DMS53 treated with DMSO at 0.1 percent for 48 hours (cell line): ENCODE measurements at regions not wholly inside any gene's neighbourhood (a gene's known extent, or its start where the extent isn't known, plus 50 kb on each side); places are given as distances from the start of the nearest gene placed in this dataset.
"Not testable (repeated sequence)": the region's sequence is repeated elsewhere in the genome, so short reads cannot be mapped to it uniquely, and the experiment has no call there.

Source experiments
- DNase-seq: peaks from one replicate; lab custom pipeline; 2025; ENCODE audit not compliant: unreplicated experiment; lab: John Stamatoyannopoulos, UW

DNA sequence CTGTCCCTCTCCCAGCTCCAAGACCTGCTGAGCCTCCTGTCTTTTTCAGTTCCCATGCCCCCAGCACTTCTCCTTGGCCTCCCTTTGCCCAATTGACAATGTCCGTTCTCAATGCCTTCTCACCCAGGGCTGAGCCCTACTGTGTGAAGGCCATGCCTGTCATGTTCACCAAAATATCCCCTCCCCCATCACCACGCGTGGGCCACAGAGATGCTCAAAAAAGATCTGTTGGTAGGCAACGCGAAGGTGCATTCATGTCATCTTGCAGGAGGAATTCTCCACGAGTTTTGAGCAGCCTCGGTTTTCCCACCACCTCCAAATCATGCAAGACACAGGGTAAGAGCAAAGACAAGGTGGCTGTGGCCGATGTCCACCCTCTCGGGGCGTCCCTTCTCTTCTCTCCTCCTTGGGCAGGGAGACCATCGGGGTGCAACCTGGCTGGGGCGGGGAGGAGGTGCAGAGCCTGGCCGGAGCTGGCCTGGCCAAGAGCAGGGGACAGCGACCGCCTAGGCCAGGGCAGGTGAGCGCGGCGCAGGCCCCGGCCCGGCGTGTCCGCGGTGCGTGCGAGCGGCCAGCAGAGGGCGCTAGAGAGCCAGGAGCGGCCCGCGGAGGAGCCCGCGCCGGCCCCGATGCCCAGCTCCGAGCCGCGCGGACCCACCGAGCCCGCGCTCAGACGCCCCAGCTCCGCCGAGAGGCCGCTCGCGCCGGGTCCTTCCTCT lies 56.3 kb upstream of the KRTAP5-11 start:
- peak; percentile 76 for DNase-seq

DNA sequence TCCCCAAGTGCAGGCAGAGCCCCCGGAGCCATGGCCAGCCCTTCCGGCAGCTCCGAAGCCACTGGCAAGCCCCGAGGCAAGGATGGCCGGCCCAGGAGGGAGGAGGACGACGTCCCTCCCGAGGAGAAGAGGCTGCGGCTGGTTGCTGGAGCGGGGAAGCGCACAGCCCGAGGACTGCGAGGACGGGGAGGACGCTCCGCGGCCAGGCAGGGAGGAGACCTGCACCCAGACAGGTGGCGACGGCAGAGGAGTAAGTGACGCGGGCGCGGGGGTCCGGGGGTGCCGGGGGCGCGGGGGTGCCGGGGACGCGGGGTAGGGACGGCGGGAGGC lies 56.8 kb upstream of the KRTAP5-11 start:
- DNase-seq: peak; percentile 42

DNA sequence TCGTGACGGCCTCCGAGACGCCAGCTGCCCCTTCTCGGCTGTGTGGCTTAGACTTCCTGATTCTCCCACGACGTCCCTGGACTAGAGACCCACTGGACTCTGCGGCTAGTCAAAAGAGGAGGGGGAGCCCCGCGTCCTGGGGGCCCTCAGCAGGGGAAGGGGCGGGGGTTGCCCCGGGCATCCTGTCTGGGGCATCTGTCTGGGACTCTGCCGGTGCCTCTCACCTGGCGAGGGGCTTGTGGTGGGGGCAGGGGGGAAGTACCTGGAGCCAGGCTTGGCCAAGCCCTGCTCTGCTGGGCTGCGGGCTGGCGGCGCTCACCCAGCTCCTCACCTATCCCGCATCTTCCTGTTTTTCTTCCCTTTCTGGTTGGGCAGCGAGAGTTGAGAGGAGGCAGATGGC lies 57.2 kb upstream of the KRTAP5-11 start:
- DNase-seq: not testable (repeated sequence)

DNA sequence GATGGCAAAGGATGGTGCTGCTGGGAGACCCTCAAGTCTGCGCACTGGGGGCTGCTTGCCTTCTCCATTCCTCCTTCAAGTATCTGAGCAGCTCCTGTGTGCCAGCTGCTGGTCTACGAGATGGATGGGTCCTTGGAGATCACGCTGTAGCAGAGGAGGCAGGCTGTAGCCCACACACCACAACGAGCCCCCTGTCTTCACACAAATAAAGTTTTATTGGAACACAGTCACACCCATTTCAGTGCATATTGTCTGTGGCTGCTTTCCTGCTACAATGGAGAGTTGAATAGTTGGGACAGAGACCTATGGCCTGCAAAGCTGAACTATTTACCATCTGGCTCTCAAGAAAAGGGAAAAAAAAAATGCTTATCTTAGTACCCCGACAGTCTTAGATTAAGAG lies 64.4 kb upstream of the KRTAP5-11 start:
- DNase-seq: not testable (repeated sequence)

DNA sequence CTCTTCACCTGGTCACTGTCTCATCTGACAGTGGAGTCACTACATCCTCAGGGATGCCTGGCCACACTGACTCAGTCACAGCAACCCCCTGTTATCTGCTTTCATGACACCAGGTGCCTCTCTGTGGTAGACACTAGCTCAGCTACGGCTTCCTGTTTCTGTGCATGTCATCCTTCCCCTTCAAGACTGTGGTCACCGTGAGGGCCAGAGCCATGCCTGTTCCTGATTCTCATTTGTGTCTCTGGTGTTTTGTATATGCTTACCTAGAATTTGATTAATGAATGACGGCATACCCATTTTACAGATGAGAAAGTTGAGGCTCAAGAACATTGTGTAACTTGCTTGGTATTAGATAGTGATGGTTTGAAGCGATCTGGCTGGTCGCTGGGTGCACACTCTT lies 70.3 kb upstream of the KRTAP5-11 start:
- DNase-seq: not testable (repeated sequence)

DNA sequence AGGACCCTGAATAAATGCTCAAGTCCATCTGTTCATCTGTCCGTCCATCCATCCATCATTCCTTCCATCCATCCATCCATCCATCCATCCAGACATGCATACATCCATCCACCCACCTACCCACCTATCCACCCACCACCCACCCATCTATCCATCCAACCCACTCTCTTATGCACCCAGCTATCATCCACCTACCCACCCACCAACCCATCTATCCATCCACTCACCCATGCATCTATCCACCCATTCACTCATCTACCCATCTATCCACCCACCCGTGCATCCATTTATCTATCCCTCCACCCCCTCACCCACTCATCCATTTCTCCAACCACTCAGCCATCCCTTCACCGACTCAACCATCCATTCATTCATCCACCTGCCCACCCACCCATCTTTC lies 71.7 kb upstream of the KRTAP5-11 start:
- DNase-seq: not testable (repeated sequence)

DNA sequence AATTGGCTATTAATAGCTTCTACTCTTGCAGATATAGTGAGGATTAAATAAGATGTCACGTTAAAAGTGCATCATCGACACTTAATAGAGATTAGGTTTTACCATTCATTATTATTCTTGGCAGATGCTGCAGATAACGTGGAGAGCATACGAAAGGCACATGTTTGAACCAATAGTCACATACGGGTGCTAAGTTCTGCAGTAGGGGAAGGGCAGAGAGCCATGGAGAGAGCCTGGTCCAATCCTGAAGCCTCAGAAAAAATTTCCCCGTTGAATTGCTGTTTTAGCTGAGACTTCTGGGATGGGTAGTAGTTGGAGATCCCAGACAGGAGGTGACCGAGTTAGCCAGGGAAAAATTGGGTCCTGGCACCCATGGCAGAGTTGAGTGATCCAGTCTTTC lies 72.4 kb upstream of the KRTAP5-11 start:
- not testable (repeated sequence) for DNase-seq

DNA sequence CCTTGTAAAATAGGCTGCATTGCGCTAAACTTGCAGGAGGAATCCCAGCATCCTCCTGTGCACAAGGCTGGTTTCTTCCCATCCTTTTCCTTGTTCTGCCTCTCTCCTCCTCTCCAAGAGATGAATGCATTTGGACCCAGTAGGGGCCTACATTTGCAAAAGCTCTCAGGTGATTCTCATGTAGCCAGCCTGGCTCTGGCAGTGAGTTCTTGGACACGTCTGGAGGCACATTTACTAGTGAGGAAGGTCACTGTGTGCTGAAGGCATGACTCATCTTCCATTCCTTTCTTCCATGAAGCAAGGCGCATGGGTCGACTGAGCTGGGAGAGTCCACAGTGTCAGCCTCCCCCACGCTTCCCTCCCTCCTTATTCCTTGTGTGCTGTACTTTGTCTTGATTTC lies 73.8 kb upstream of the KRTAP5-11 start:
- peak; percentile 2 for DNase-seq

DNA sequence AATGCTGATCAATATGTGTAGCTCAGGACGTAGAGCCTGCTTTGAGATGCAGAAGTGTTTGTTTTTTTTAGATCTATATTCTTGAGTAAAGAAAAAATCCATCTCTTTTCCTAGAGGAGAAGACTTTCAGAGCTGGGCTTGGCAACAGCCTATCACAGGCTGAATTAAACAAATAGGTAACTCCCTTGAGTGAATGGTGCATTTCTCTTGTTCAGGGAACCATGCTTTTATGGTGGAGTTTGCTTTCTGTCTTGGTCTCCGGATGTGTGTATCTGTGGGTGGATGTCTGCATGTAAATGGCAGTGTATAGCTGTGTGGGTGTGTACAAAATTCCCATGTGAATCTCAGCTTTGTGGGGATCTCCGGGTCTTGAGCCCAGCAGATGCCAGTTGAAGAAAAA lies 82.3 kb upstream of the KRTAP5-11 start:
- DNase-seq: not testable (repeated sequence)

DNA sequence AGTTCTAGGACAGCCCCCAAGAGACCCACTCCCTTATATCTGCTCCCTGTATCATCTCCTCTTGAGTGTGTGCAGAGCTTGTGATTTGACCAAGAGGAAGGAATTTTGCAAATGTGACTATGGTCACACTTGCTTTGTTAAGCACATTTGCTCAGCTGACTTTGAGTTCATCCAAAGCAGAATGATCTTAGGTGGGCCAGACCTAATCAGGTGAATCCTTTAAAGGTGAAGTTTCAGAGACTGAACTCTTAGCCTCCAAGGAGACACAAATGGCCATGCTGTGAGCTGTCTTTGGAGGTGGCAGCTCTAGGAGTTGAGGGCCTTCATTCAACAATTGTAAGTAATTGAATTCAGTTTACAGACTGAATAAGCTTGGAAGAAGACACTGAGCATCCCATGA lies 115.4 kb upstream of the KRTAP5-11 start:
- not testable (repeated sequence) for DNase-seq

DNA sequence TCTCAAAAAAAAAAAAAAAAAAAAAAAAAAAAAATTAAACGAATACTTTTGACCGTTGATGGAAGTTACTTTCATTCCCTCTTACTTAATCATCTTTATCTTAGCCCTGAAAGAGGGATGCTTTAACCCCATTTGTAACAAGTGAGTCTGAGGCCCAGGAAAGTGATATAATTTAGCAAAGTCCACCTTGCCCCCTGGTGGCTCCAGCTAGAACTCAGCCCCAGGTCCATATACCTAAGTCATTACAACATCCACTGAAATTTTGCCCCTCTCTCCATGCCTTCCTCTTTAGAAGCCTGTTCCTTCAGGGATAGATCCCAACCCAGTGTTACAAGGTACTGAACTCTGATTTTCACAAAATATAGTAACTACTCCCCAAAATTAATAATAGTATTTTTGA lies 116.3 kb upstream of the KRTAP5-11 start:
- DNase-seq: not testable (repeated sequence)

DNA sequence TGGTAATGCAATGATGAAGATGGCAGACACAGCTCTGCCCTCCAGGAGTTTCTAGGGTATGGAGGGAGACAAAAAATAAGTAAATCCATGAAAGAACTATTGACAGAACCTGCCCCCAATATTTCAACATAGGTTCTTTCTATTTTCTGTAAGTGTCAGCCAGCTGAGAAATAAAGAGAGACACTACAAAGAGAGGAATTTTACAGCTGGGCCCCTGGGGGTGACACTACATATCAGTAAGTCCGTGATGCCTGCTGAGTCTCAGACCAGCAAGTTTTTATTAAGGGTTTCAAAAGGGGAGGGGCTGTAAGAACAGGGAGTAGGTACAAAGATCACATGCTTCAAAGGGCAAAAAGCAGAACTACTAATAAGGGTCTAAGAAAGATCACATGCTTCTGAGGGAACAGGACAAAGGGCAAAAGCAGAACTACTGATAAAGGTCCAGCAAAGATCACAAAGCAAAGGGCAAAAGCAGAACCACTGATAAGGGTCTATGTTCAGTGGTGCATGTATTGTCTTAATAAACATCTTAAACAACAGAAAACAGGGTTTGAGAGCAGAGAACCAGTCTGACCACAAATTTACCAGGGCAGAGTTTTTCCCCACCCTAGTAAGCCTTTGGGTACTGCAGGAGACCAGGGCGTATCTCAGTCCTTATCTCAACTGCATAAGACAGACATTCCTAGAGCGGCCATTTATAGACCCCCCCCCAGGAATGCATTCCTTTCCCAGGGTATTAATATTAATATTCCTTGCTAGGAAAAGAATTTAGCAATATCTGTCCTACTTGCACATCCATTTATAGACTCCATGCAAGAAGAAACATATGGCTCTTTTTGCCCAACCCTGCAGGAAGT lies 119.0 kb upstream of the KRTAP5-11 start:
- not testable (repeated sequence) for DNase-seq

DNA sequence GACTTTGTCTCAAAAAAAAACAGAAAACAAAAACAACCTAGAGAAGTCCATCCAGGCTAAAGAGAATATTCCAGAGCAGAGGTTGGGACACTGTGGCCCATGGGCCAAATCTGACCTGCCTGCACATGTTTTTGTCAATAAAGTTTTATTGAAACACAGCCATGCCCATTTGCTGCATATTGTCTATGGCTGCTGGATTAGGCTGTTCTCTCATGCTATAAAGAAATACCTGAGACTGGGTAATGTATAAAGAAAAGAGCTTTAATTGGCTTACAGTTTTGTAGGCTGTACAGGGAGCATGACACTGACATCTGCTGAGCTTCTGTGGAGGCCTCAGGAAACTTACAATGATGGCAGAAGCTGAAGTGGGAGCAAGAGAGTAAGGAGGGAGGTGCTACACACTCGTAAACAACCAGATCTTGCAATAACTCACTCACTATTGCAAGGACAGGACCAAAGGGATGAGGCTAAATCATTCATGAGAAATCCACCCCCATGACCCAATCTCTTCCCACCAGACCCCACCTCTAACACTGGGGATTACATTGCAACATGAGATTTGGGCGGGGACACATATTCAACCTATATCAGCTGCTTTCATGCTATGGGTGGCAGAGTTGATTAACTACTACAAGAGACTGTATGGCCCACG lies 122.5 kb upstream of the KRTAP5-11 start:
- DNase-seq: not testable (repeated sequence)

DNA sequence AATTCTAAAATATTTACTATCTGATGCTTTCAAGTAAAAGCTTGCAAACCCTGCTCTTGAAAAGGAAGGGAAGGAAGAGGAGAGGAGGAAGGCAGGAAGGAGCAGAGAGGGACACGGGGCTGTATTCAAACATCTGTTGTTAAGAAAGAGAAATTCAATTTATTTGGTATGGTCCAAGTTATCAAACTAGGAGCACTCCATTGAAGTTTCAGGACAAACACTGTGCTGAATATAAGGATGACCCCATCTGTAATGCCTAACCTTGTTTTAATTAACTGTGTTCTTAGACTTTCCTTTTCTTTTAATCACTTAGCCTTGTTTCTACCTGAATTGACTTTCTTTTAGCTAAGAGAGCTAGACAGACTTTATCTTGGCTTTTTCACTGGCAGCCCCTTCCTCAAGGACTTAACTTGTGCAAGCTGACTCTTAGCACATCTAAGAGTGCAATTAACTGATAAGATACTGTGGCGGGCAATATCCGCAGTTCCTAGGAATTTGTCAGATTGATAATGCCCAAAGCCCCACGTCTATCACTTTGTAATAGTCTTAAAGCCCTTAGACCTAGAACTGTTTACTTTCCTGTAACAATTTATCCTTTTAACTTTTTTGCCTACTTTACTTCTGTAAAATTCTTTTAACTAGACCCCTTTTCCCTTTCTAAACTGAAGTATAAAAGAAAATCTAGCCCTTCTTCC lies 123.2 kb upstream of the KRTAP5-11 start:
- DNase-seq: not testable (repeated sequence)

DNA sequence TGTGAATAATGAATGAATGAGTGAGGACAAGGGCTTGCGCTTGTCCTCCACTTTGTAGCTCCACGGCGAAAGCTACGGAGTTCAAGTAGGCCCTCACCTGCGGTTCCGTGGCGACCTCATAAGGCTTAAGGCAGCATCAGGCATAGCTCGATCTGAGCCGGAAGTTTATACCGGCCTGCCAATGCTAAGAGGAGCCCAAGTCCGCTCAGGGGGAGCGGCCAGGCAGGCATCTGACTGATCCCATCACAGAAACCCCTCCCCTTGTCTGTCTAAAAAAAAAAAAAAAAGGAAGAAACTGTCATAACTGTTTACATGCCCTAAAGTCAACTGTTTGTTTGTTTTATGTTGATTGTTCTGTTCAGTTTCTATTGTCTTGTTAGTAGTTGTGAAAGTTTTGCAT lies 124.4 kb upstream of the KRTAP5-11 start:
- not testable (repeated sequence) for DNase-seq

DNA sequence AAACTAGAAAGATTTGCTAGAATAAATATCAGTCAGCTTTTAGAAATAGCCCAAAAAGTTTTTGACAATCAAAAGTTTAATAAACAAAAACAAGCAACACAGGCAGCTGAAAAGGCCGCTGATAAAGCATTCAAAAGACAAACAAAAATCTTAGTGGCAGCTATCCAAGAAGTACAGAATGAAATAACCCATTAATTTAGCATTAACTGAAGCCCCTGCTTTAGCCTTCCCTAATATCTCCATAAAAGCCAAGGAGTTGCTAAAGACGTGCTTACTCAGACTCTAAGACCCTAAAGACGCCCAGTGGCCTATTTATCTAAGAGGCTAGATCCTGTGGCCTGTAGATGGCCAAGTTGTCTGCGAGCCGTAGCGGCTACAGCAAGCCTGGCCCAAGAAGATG lies 123.5 kb upstream of the DEFB108B start:
- not testable (repeated sequence) for DNase-seq

DNA sequence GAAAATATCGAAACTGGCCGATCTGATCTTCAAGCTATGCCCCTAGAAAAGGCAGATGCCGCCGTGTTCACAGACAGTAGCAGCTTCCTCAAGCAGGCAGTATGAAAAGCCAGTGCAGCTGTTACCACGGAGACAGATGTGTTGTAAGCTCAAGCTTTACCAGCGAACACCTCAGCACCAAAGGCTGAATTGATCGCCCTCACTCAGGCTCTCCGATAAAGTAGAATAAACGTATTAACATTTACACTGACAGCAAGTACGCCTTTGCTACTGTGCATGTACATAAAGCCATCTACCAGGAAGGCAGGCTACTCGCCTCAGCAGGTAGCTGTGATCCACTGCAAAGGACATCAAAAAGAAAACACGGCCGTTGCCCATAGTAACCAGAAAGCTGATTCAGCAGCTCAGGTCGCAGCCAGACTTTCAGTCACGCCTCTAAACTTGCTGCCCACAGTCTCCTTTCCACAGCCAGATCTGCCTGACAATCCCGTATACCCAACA lies 122.8 kb upstream of the DEFB108B start:
- DNase-seq: not testable (repeated sequence)

DNA sequence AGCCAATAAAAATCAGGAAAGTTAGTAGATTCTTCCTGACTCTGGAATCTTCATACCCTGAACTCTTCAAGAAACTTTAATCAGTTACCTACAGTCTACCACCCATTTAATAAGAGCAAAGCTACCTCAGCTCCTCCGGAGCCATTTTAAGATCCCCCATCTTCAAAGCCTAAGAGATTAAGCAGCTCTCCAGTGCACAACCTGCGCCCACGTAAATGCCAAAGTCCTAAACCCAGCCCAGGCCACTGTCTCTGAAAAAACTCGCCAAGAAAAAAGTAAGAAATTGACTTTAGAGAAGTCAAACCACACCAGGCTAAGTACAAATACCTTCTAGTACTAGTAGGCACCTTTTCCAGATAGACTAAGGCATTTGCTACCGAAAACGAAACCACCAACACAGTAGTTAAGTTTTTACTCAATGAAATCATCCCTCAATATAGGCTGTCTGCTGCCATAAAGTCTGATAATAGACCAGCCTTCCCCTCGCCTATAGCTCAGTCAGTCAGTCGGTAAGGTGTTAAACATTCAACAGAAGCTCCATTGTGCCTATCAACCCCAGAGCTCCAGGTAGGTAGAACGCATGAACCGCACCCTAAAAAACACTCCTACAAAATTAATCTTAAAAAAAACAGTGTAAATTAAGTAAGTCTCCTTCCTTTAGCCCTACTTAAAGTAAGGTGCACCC lies 122.2 kb upstream of the DEFB108B start:
- not testable (repeated sequence) for DNase-seq

DNA sequence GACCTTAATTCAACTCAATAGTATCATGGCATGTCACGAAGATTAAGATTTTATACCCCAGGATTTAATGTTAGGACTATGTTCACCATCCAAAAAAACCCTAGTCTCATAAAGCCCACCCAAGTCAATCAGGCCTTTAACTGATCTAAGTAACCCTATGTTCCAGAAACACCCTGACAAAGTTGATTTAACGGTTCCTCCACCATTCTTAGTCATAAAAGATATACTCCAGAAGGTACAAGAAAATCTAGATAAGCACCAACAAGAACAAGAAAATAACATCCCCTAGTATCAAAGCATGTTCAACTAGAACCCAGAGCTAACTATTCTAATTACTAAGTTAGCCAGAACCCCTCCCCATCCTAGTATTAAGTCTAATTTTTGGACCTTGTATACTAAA lies 120.7 kb upstream of the DEFB108B start:
- DNase-seq: not testable (repeated sequence)

DNA sequence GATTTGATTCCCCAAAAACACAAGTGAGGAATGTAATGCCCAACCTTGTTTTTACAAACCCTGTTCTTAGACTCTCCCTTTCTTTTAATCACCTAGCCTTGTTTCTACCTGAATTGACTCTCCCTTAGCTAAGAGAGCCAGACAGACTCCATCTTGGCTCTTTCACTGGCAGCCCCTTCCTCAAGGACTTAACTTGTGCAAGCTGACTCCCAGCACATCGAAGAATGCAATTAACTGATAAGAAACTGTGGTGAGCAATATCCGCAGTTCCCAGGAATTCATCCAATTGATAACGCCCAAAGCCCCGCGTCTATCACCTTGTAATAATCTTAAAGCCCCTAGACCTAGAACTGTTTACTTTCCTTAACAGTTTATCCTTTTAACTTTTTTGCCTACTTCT lies 120.2 kb upstream of the DEFB108B start:
- DNase-seq: not testable (repeated sequence)
